GM21423 (cell line): ENCODE measurements at regions not wholly inside any gene's neighbourhood (a gene's known extent, or its start where the extent isn't known, plus 50 kb on each side); places are given as distances from the start of the nearest gene placed in this dataset.
A peak's percentile ranks its signal among the peaks of the same experiment; 100 is the strongest.

ENCODE experiments used
- ATAC-seq: cut with Tn5 transposase; IDR thresholded peaks from one replicate; pipeline ENCODE4 v1.9.1; 2021; ENCODE audit warnings: mild to moderate bottlenecking, moderate library complexity; ENCODE audit not compliant: unreplicated experiment

GRCh38 chr12:67425394-67425793, 156.2 kb downstream of the CAND1 start:
- no peak for ATAC-seq

GRCh38 chr12:67426067-67426466, 156.9 kb downstream of the CAND1 start:
- no peak for ATAC-seq

- no peak for ATAC-seq
Observed at GRCh38 chr12:67427336-67427735, 158.2 kb downstream of the CAND1 start.

GRCh38 chr12:67428431-67428830, 159.3 kb downstream of the CAND1 start:
- no peak for ATAC-seq

GRCh38 chr12:67430708-67431335, 161.7 kb downstream of the CAND1 start:
- no peak for ATAC-seq

GRCh38 chr12:67431411-67432020, 162.4 kb downstream of the CAND1 start:
- no peak for ATAC-seq

- ATAC-seq: peak; percentile 91
Observed at GRCh38 chr12:67433385-67434175, 164.4 kb downstream of the CAND1 start.

GRCh38 chr12:67434671-67435370, 165.7 kb downstream of the CAND1 start:
- no peak for ATAC-seq

- no peak for ATAC-seq
Observed at GRCh38 chr12:67436230-67436629, 167.1 kb downstream of the CAND1 start.

- ATAC-seq: no peak
Observed at GRCh38 chr12:67437011-67437410, 167.9 kb downstream of the CAND1 start.

GRCh38 chr12:67439611-67440010, 170.5 kb downstream of the CAND1 start:
- ATAC-seq: no peak

GRCh38 chr12:67441736-67442346, 172.7 kb downstream of the CAND1 start:
- peak; percentile 83 for ATAC-seq

GRCh38 chr12:67442347-67442841, 173.2 kb downstream of the CAND1 start:
- no peak for ATAC-seq

- no peak for ATAC-seq
Observed at GRCh38 chr12:67442896-67443295, 173.7 kb downstream of the CAND1 start.

GRCh38 chr12:67444542-67444941, 175.4 kb downstream of the CAND1 start:
- no peak for ATAC-seq

- ATAC-seq: no peak
Observed at GRCh38 chr12:67446716-67447115, 177.6 kb downstream of the CAND1 start.

- ATAC-seq: no peak
Observed at GRCh38 chr12:67447180-67447579, 178.0 kb downstream of the CAND1 start.

- peak; percentile 67 for ATAC-seq
Observed at GRCh38 chr12:67449591-67450052, 180.5 kb downstream of the CAND1 start.

GRCh38 chr12:67450441-67450840, 181.3 kb downstream of the CAND1 start:
- ATAC-seq: no peak

- ATAC-seq: no peak
Observed at GRCh38 chr12:67451206-67451605, 182.0 kb downstream of the CAND1 start.
